DND-41 (cell line): ENCODE measurements at regions not wholly inside any gene's neighbourhood (a gene's known extent, or its start where the extent isn't known, plus 50 kb on each side); places are given as distances from the start of the nearest gene placed in this dataset.

Source experiments
- ATAC-seq: fragments of 200-7000 bp; cut with Tn5 transposase; 3 replicates; pipeline ENCODE4 v1.9.1; 2021; ENCODE audit warnings: low read depth; ENCODE audit not compliant: insufficient read depth
- DNase-seq: peaks from one replicate; pipeline ENCODE4 v3.0.0-alpha.2; 2020
- H2AFZ ChIP-seq: 2 replicates; pipeline ENCODE4 v1.6.0; 2012; ENCODE audit warnings: low read depth, low read length
- H3K27ac ChIP-seq: 2 replicates; pipeline ENCODE4 v1.5.1; 2012; ENCODE audit warnings: low read length, inconsistent platforms
- H3K27me3 ChIP-seq: fragments of 200-600 bp; sonication (generic); 2 replicates; pipeline ENCODE4 v1.6.0; 2012; ENCODE audit warnings: low read length, mild to moderate bottlenecking, inconsistent platforms; ENCODE audit not compliant: insufficient read depth, poor library complexity
- H3K36me3 ChIP-seq: 2 replicates; pipeline ENCODE4 v1.5.1; 2012; ENCODE audit warnings: low read length, inconsistent platforms; ENCODE audit not compliant: insufficient read depth
- H3K4me1 ChIP-seq: 2 replicates; pipeline ENCODE4 v1.5.1; 2012; ENCODE audit warnings: mild to moderate bottlenecking, low read length; ENCODE audit not compliant: insufficient read depth
- H3K4me2 ChIP-seq: 2 replicates; pipeline ENCODE4 v1.6.0; 2012; ENCODE audit warnings: mild to moderate bottlenecking, moderate library complexity, low read length, inconsistent platforms; ENCODE audit not compliant: insufficient read depth
- H3K4me3 ChIP-seq, 2 experiments: fragments of 200-600 bp in 1 of 2; shearing (Covaris generic) in 1 of 2; 2 replicates each; pipeline ENCODE4 v1.5.1; 2012 to 2016; ENCODE audit warnings: inconsistent platforms in 2 of 2, low read length in 2 of 2, mild to moderate bottlenecking in 2 of 2, low read depth in 1 of 2, moderate library complexity in 1 of 2
- H3K79me2 ChIP-seq: 2 replicates; pipeline ENCODE4 v1.6.0; 2012; ENCODE audit warnings: low read length, inconsistent platforms; ENCODE audit not compliant: insufficient read depth
- H3K9ac ChIP-seq: 2 replicates; pipeline ENCODE4 v1.6.0; 2012; ENCODE audit warnings: low read depth, mild to moderate bottlenecking, inconsistent platforms, low read length, moderate library complexity
- H3K9me3 ChIP-seq: 2 replicates; pipeline ENCODE4 v1.5.1; 2012; ENCODE audit warnings: low read length, moderate library complexity, mild to moderate bottlenecking, inconsistent platforms; ENCODE audit not compliant: insufficient read depth, severe bottlenecking
- H4K20me1 ChIP-seq: 2 replicates; pipeline ENCODE4 v1.6.0; 2012; ENCODE audit warnings: low read length; ENCODE audit not compliant: insufficient read depth
- CTCF ChIP-seq: IDR thresholded peaks from 2 replicates; pipeline ENCODE4 v1.5.1; 2012; ENCODE audit warnings: borderline replicate concordance, low read length, moderate library complexity, mild to moderate bottlenecking; ENCODE audit not compliant: poor library complexity, severe bottlenecking; ENCODE audit errors: extremely low read depth
- EZH2 ChIP-seq: IDR thresholded peaks from 3 replicates; pipeline ENCODE4 v1.6.1; 2012; ENCODE audit warnings: borderline replicate concordance, low read depth, mild to moderate bottlenecking, moderate library complexity, low read length, inconsistent platforms; ENCODE audit not compliant: severe bottlenecking

DNA sequence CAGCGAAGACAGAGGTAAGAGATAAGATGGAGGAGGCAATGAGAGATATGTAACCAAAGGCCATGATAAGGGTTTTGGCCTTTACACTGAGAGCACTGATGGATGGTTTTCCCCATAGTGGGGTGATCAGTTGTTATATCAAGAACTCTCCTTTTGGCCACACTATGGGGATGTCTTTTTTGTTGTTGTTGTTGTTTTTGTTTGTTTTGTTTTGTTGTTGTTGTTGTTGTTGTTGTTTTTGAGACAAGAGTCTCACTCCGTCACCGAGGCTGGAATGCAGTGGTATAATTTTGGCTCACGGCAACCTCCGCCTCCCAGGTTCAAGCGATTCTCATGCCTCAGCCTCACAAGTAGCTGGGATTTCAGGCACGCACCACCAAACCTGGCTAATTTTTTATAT lies 244.8 kb upstream of the DYNLRB2 start:
- ATAC-seq (no peak), DNase-seq (no peak)
- no peak for TF ChIP-seq EZH2
- TF ChIP-seq CTCF: no peak
- H3K36me3 ChIP-seq: no peaks in the 10 kb centered on the region
- H3K4me2 ChIP-seq: no peak overlapping the region
- H3K4me1 ChIP-seq: no peaks in the 10 kb centered on the region
- no peaks in the 10 kb centered on the region for H3K27me3 ChIP-seq
- H4K20me1 ChIP-seq: 0 out of 2 replicates have a peak, but pooled peaks cover 2% of the 10 kb centered on the region
- no peaks in the 10 kb centered on the region for H3K79me2 ChIP-seq
- H3K9me3 ChIP-seq: no peaks in the 10 kb centered on the region
- H3K9ac ChIP-seq: no peak overlapping the region
- H3K4me3 ChIP-seq: no peak overlapping the region
- H2AFZ ChIP-seq: no peak overlapping the region
- no peak overlapping the region for H3K27ac ChIP-seq

DNA sequence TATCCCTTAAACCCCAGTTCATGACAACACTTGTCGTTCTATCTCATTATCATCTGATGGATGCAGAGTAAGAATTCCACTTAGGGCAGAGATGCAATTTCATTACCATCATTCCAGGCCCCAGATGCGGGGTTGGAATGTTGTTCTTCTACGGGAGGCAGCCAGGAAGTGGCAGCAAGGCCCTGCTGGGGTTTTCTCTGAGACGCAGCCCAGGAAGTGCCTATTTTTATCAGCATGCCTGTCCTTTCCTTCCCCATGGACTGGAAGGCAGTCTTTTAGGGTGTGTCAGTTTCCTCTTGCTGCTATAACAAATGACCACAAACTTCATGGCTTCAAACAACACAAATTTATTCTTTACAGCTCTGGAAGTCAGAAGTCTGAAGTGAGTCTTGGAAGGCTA lies 246.6 kb upstream of the DYNLRB2 start:
- no peak overlapping the region for H3K9ac ChIP-seq
- DNase-seq (no peak), ATAC-seq (no peak)
- H3K79me2 ChIP-seq: no peaks in the 10 kb centered on the region
- no peak overlapping the region for H3K4me2 ChIP-seq
- H4K20me1 ChIP-seq: 0 out of 2 replicates have a peak, but pooled peaks cover 2% of the 10 kb centered on the region
- H3K4me1 ChIP-seq: no peaks in the 10 kb centered on the region
- H2AFZ ChIP-seq: no peak overlapping the region
- H3K4me3 ChIP-seq: no peak overlapping the region
- H3K36me3 ChIP-seq: no peaks in the 10 kb centered on the region
- H3K9me3 ChIP-seq: no peaks in the 10 kb centered on the region
- no peak for TF ChIP-seq EZH2
- TF ChIP-seq CTCF: no peak
- H3K27me3 ChIP-seq: no peaks in the 10 kb centered on the region
- no peak overlapping the region for H3K27ac ChIP-seq

GRCh38 chr16:80288616-80289015 lies 252.2 kb upstream of the DYNLRB2 start:
- no peak for ATAC-seq
- H3K4me1 ChIP-seq: no peaks in the 10 kb centered on the region
- no peak overlapping the region for H3K27ac ChIP-seq
- no peak overlapping the region for H3K9ac ChIP-seq
- no peaks in the 10 kb centered on the region for H3K36me3 ChIP-seq
- no peaks in the 10 kb centered on the region for H3K27me3 ChIP-seq
- H3K9me3 ChIP-seq: no peaks in the 10 kb centered on the region
- H3K79me2 ChIP-seq: no peaks in the 10 kb centered on the region
- no peaks in the 10 kb centered on the region for H4K20me1 ChIP-seq
- TF ChIP-seq CTCF (no peak), EZH2 (no peak)
- H3K4me2 ChIP-seq: no peak overlapping the region
- H2AFZ ChIP-seq: no peak overlapping the region
- no peak for DNase-seq
- no peak overlapping the region for H3K4me3 ChIP-seq

DNA sequence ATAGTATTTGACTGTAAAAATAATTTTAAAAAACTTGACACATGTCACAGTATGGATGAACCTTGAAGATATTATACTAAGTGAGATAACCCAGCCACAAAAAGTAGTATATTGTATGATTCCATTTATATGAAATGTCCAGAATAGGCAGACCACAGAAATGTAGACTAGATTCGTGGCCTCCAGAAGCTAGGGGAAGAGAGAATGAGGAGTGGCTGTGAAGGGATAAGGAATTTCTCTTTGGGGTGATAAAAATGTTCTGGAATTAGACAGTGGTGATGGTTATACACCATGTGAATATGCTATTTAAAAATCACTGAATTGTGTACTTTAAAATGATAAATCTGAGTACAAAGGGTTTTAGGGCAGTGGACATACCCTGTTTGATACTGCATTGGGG lies 253.1 kb upstream of the DYNLRB2 start:
- Histone ChIP-seq H3K4me1 (no peaks in the 10 kb centered on the region), H3K79me2 (no peaks in the 10 kb centered on the region), H3K36me3 (no peaks in the 10 kb centered on the region), H2AFZ (no peak overlapping the region), H3K27me3 (no peaks in the 10 kb centered on the region), H3K27ac (no peak overlapping the region), H4K20me1 (no peaks in the 10 kb centered on the region), H3K9ac (no peak overlapping the region), H3K4me3 (no peak overlapping the region), H3K4me2 (no peak overlapping the region), H3K9me3 (no peaks in the 10 kb centered on the region)
- DNase-seq: no peak
- ATAC-seq: no peak
- TF ChIP-seq CTCF (no peak), EZH2 (no peak)
